D721Med (cell line): ENCODE measurements at regions not wholly inside any gene's neighbourhood (a gene's known extent, or its start where the extent isn't known, plus 50 kb on each side); places are given as distances from the start of the nearest gene placed in this dataset.

Experiments
- DNase-seq: peaks from one replicate; pipeline ENCODE4 v3.0.0; 2011; ENCODE audit warnings: low spot score; ENCODE audit not compliant: insufficient read length
- FAIRE-seq: peaks from 2 replicates; lab custom pipeline; 2011; peaks lifted over from hg19 to GRCh38; lab: Jason Lieb, UNC
- TF ChIP-seq, protein P1 (sequence below): IDR thresholded peaks from 2 replicates; pipeline ENCODE4 v1.5.1; 2012; ENCODE audit warnings: mild to moderate bottlenecking, control low read depth; ENCODE audit not compliant: insufficient read depth; ENCODE audit errors: missing control alignments

GRCh38 chr4:181007751-181008150 lies 1235.5 kb upstream of the TENM3 start:
- TF ChIP-seq, protein P1, sequence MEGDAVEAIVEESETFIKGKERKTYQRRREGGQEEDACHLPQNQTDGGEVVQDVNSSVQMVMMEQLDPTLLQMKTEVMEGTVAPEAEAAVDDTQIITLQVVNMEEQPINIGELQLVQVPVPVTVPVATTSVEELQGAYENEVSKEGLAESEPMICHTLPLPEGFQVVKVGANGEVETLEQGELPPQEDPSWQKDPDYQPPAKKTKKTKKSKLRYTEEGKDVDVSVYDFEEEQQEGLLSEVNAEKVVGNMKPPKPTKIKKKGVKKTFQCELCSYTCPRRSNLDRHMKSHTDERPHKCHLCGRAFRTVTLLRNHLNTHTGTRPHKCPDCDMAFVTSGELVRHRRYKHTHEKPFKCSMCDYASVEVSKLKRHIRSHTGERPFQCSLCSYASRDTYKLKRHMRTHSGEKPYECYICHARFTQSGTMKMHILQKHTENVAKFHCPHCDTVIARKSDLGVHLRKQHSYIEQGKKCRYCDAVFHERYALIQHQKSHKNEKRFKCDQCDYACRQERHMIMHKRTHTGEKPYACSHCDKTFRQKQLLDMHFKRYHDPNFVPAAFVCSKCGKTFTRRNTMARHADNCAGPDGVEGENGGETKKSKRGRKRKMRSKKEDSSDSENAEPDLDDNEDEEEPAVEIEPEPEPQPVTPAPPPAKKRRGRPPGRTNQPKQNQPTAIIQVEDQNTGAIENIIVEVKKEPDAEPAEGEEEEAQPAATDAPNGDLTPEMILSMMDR = no peak
- DNase-seq = no peak
- no peak for FAIRE-seq

- DNase-seq (no peak), FAIRE-seq (no peak)
- TF ChIP-seq, protein P1 = no peak
Observed at GRCh38 chr4:181008164-181008563, 1235.0 kb upstream of the TENM3 start.

GRCh38 chr4:181013162-181013561 lies 1230.0 kb upstream of the TENM3 start:
- TF ChIP-seq, protein P1 = no peak
- DNase-seq = no peak
- no peak for FAIRE-seq

DNA sequence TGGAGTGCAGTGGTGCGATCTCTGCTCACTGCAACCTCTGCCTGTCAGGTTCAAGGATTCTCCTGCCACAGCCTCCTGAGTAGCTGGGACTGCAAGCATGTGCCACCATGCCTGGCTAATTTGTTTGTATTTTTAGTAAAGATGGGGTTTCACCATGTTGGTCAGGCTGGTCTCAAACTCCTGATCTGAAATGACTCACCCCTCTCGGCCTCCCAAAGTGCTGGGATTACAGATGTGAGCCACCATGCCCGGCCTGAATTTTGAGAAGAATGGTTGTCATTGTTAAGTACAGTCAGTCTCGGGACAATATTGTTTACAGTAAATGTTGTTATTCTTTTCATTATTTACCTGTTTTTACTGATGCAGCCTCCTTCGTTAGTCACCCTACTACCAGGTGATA lies 1226.2 kb upstream of the TENM3 start:
- no peak for FAIRE-seq
- TF ChIP-seq, protein P1 = no peak
- no peak for DNase-seq

DNA sequence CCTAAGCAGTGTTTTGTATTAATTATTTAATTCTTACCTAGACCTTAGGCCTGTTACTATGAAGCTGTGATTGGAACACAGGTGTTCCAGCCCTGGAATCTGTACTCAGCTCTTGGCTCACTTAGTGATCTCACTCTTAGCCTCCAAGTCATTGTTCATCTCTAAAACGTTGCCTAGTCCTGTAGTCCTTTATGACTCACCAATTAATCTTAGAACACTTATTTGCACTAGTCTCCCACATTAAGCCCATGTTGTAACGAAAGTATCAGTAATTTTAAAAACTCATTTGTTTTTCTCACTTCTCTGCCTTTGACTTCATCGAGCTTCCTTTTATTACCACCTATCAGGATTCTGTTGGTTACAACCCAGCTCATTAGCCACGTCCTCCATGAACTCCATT lies 1224.7 kb upstream of the TENM3 start:
- DNase-seq = no peak
- FAIRE-seq = no peak
- TF ChIP-seq, protein P1 = no peak

GRCh38 chr4:181018913-181019312 lies 1224.3 kb upstream of the TENM3 start:
- no peak for FAIRE-seq
- TF ChIP-seq, protein P1 = no peak
- DNase-seq = no peak

DNA sequence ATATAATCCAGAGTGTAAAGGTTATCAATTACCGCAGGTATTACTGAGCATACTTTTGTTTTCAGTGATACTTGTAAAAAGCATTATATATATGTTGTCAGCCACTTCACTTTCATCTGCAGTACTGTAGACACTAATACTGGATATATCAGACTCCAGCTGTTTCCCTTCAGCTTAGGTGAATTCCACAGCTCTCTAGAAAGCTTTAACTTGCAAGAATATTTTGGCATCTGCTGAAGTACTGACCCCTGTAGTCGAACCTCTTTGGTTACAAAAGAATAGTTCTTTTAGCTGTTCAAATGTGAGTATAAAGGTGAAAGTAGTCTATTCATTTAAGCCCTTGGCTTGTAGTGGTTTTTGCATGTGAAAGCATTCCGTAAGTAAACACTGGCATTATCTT lies 1222.7 kb upstream of the TENM3 start:
- TF ChIP-seq, protein P1 = no peak
- no peak for DNase-seq
- FAIRE-seq = no peak
